ENCODE measurements at regions not wholly inside any gene's neighbourhood (a gene's known extent, or its start where the extent isn't known, plus 50 kb on each side); places are given as distances from the start of the nearest gene placed in this dataset.

DNA sequence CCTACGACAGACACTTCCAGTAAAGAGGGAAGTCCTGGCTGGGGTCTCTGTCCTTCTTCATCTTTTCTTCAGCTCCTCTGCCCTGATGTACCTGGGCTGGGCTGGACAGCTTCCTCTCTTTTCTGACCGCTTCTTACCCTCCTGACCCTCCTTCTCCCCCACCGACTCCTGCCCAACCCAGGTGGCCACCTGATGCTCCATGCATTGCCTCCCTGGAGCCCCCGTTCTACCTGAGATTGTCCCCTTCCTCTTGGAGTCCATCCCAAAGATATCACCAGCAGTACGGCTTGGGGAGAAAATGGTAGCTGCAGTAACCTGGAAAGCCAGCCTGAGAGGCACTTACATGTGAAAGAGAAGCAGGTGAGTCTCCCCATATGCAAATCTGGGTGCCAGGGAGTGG lies 566.3 kb downstream of the TCERG1L start:
- in situ Hi-C loops (cut with MboI; ENCODE audit: low sequenced_read_pairs): no loop called here
- Histone ChIP-seq H3K27ac (ENCODE audit: insufficient read depth, low read length) (no peak overlapping the region), H3K18ac (ENCODE audit: low read depth, low read length) (no peak overlapping the region), H4K8ac (ENCODE audit: low read depth in 2 of 2, low read length in 2 of 2) (no peak overlapping the region), H3K9me3 (ENCODE audit: control insufficient read depth, insufficient read depth, low read length) (peaks cover 50% of the 10 kb centered on the region), H3K56ac (ENCODE audit: extremely low read depth, insufficient read depth, low read length) (no peak overlapping the region), H3K4me3 (ENCODE audit: insufficient read depth, low read depth, low read length) (no peak overlapping the region), H2BK5ac (ENCODE audit: low read depth, low read length, poor library complexity, severe bottlenecking) (no peak overlapping the region), H4K5ac (ENCODE audit: low read depth, low read length) (no peak overlapping the region), H3K4me1 (ENCODE audit: control insufficient read depth, insufficient read depth, low read length) (no peaks in the 10 kb centered on the region), H4K91ac (ENCODE audit: insufficient read depth, low read depth, low read length) (no peak overlapping the region), H2BK120ac (ENCODE audit: low read depth, low read length) (no peak overlapping the region), H2BK20ac (ENCODE audit: low read depth, low read length) (no peak overlapping the region), H3K4ac (ENCODE audit: low read depth, low read length) (no peak overlapping the region), H2AK5ac (ENCODE audit: low read depth, low read length) (no peak overlapping the region), H4K20me1 (ENCODE audit: insufficient read depth, low read length) (no peaks in the 10 kb centered on the region), H3K9me1 (ENCODE audit: insufficient read depth, low read length) (no peaks in the 10 kb centered on the region), H3K9ac (ENCODE audit: low read depth, low read length) (no peak overlapping the region), H3K4me2 (ENCODE audit: low read depth, low read length) (no peak overlapping the region), H3K27me3 (ENCODE audit: control insufficient read depth, insufficient read depth, low read length) (no peaks in the 10 kb centered on the region), H2AFZ (replicated peaks; ENCODE audit: low read length, poor library complexity) (no peak overlapping the region), H3K79me1 (ENCODE audit: low read depth in 1 of 2, low read length in 2 of 2) (no peaks in the 10 kb centered on the region), H3K23ac (ENCODE audit: low read depth, low read length) (no peak overlapping the region), H2BK15ac (ENCODE audit: low read depth, low read length) (no peak overlapping the region), H2AK9ac (replicated peaks; ENCODE audit: low read depth, low read length, poor library complexity) (no peak overlapping the region), H3K14ac (replicated peaks; ENCODE audit: low read depth, low read length) (no peak overlapping the region), H3K36me3 (ENCODE audit: control insufficient read depth, insufficient read depth, low read length) (no peaks in the 10 kb centered on the region)
- POLR2A ChIA-PET (ENCODE audit: unreplicated experiment): no interaction called here
- ATAC-seq (ENCODE audit: low read depth) (no peak), DNase-seq (no peak)
- dilution Hi-C loops (cut with HindIII; ENCODE audit: low sequenced_read_pairs, unreplicated experiment): no loop called here
- TF ChIP-seq, protein P1, sequence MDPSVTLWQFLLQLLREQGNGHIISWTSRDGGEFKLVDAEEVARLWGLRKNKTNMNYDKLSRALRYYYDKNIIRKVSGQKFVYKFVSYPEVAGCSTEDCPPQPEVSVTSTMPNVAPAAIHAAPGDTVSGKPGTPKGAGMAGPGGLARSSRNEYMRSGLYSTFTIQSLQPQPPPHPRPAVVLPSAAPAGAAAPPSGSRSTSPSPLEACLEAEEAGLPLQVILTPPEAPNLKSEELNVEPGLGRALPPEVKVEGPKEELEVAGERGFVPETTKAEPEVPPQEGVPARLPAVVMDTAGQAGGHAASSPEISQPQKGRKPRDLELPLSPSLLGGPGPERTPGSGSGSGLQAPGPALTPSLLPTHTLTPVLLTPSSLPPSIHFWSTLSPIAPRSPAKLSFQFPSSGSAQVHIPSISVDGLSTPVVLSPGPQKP (IDR thresholded peaks at IDR 0.05; ENCODE audit: borderline replicate concordance, low read depth, low read length): no peak
- TF ChIP-seq BHLHE40 (IDR thresholded peaks at IDR 0.05; ENCODE audit: low read depth, low read length) (no peak), MAFK (IDR thresholded peaks at IDR 0.05; ENCODE audit: low read depth, low read length) (no peak), POLR2A (IDR thresholded peaks at IDR 0.05; ENCODE audit: low read depth, low read length) (no peak), RCOR1 (IDR thresholded peaks at IDR 0.05; ENCODE audit: insufficient replicate concordance, low read length) (no peak), CEBPB (IDR thresholded peaks at IDR 0.05; ENCODE audit: low read depth, low read length) (no peak), SMC3 (IDR thresholded peaks at IDR 0.05; ENCODE audit: low read depth, low read length) (no peak), MXI1 (IDR thresholded peaks at IDR 0.05; ENCODE audit: borderline replicate concordance, low read depth, low read length) (no peak), MAZ (IDR thresholded peaks at IDR 0.05; ENCODE audit: borderline replicate concordance, low read depth, low read length) (no peak)
- TF ChIP-seq, protein P2, sequence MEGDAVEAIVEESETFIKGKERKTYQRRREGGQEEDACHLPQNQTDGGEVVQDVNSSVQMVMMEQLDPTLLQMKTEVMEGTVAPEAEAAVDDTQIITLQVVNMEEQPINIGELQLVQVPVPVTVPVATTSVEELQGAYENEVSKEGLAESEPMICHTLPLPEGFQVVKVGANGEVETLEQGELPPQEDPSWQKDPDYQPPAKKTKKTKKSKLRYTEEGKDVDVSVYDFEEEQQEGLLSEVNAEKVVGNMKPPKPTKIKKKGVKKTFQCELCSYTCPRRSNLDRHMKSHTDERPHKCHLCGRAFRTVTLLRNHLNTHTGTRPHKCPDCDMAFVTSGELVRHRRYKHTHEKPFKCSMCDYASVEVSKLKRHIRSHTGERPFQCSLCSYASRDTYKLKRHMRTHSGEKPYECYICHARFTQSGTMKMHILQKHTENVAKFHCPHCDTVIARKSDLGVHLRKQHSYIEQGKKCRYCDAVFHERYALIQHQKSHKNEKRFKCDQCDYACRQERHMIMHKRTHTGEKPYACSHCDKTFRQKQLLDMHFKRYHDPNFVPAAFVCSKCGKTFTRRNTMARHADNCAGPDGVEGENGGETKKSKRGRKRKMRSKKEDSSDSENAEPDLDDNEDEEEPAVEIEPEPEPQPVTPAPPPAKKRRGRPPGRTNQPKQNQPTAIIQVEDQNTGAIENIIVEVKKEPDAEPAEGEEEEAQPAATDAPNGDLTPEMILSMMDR (conservative IDR thresholded peaks at IDR 0.05; ENCODE audit: low read depth, low read length): no peak
- intact Hi-C loops (cut with micrococcal nuclease): no loop called here
- BruUV-seq (replicated peaks): no TSS peak
- CTCF ChIA-PET: no interaction called here
- WGBS, 2 experiments (ENCODE audit: extremely low coverage in 2 of 2, insufficient read length in 1 of 2): 20% methylated on average over 1 of the region's 5 CpGs; no CpG with 5 or more reads in 1 of the 2 experiments
